ENCODE measurements at regions not wholly inside any gene's neighbourhood (a gene's known extent, or its start where the extent isn't known, plus 50 kb on each side); places are given as distances from the start of the nearest gene placed in this dataset.
A peak's percentile ranks its signal among the peaks of the same experiment; 100 is the strongest.

GRCh38 chr5:56307714-56308333, 74.7 kb upstream of the ANKRD55 start:
- Histone ChIP-seq H4K20me1 (ENCODE audit: insufficient read depth) (no peaks in the 10 kb centered on the region), H3K4me1 (ENCODE audit: control insufficient read depth in 1 of 2, insufficient read depth in 2 of 2, low read depth in 1 of 2, low read length in 1 of 2) (peaks cover 9 to 45% of the 10 kb centered on the region in 2 experiments), H3K36me3 (replicated peaks in 1 of 2; ENCODE audit: control insufficient read depth in 1 of 2, insufficient read depth in 2 of 2, low read length in 1 of 2) (no peaks in the 10 kb centered on the region), H3K4me2 (no peak overlapping the region), H3K9me2 (no peaks in the 10 kb centered on the region), H3F3A (replicated peaks; ENCODE audit: insufficient read depth) (peaks cover 9% of the 10 kb centered on the region), H3K4me3 (ENCODE audit: low read depth in 2 of 2, low read length in 1 of 2) (no peak overlapping the region), H3K9me3 (no peaks in the 10 kb centered on the region), H3K79me2 (ENCODE audit: insufficient read depth) (no peaks in the 10 kb centered on the region), H3K27me3 (ENCODE audit: insufficient read depth) (no peaks in the 10 kb centered on the region), H3K9ac (no peak overlapping the region), H2AFZ (ENCODE audit: low read depth) (no peak overlapping the region), H3K27ac (ENCODE audit: low read depth in 2 of 2, low read length in 1 of 2) (peak overlapping the region in 1 of 2 experiments; percentile 100; a peak in 2 of 4 replicates)
- 100% methylated on average over 1 of the region's 1 CpG for WGBS (ENCODE audit: low lambda C conversion rate)
- TF ChIP-seq IRF3 (IDR thresholded peaks at IDR 0.05; ENCODE audit: low read depth, low read length) (no peak), GATA2 (CRISPR knock-in tag; IDR thresholded peaks at IDR 0.05) (0 out of 2 replicates have a peak, but pooled peaks have one; percentile 10)
- ChIA-PET POLR2A (no interaction called here), CTCF (interaction anchor here (0.9 to 2.0 kb wide), 2 partner anchors 11 to 37 kb away, joined by 3 to 6 read pairs; no protein-coding TSS in a partner anchor)
- no peak for DNase-seq

GRCh38 chr5:56306433-56307150, 73.5 kb upstream of the ANKRD55 start:
- Histone ChIP-seq H3K27me3 (ENCODE audit: insufficient read depth) (no peaks in the 10 kb centered on the region), H3K4me1 (ENCODE audit: control insufficient read depth in 1 of 2, insufficient read depth in 2 of 2, low read depth in 1 of 2, low read length in 1 of 2) (peaks cover 9 to 39% of the 10 kb centered on the region in 2 experiments), H3F3A (replicated peaks; ENCODE audit: insufficient read depth) (peaks cover 9% of the 10 kb centered on the region), H3K9me2 (no peaks in the 10 kb centered on the region), H3K27ac (ENCODE audit: low read depth in 2 of 2, low read length in 1 of 2) (peak overlapping the region in 1 of 2 experiments; percentile 100; a peak in 3 of 4 replicates), H4K20me1 (ENCODE audit: insufficient read depth) (no peaks in the 10 kb centered on the region), H3K79me2 (ENCODE audit: insufficient read depth) (no peaks in the 10 kb centered on the region), H2AFZ (ENCODE audit: low read depth) (no peak overlapping the region), H3K4me3 (ENCODE audit: low read depth in 2 of 2, low read length in 1 of 2) (no peak overlapping the region), H3K36me3 (replicated peaks in 1 of 2; ENCODE audit: control insufficient read depth in 1 of 2, insufficient read depth in 2 of 2, low read length in 1 of 2) (no peaks in the 10 kb centered on the region), H3K9ac (no peak overlapping the region), H3K9me3 (no peaks in the 10 kb centered on the region), H3K4me2 (no peak overlapping the region)
- CTCF ChIA-PET, result interaction anchor here (1.1 to 3.4 kb wide), 3 partner anchors 35 to 532 kb away, joined by 3 to 24 read pairs (median 14); no protein-coding TSS in a partner anchor
- POLR2A ChIA-PET, result no interaction called here
- DNase-seq, result no peak
- TF ChIP-seq FOSL2 (IDR thresholded peaks at IDR 0.05; ENCODE audit: borderline replicate concordance, low read depth) (no peak), PBX3 (IDR thresholded peaks at IDR 0.05) (no peak), JUND (IDR thresholded peaks at IDR 0.05) (no peak), ZBTB33 (IDR thresholded peaks at IDR 0.05; ENCODE audit: borderline replicate concordance, low read depth) (no peak), NRF1 (IDR thresholded peaks at IDR 0.05; ENCODE audit: low read depth, low read length) (no peak), YY1 (IDR thresholded peaks at IDR 0.05; ENCODE audit: low read depth) (no peak), GABPA (IDR thresholded peaks at IDR 0.05; ENCODE audit: low read depth) (no peak), SIN3A (IDR thresholded peaks at IDR 0.05; ENCODE audit: borderline replicate concordance, low read depth, low read length) (no peak)
- 69% methylated on average over 4 of the region's 4 CpGs for WGBS (ENCODE audit: low lambda C conversion rate)
